Stomach (tissue), 8 donors: ENCODE measurements at regions not wholly inside any gene's neighbourhood (a gene's known extent, or its start where the extent isn't known, plus 50 kb on each side); places are given as distances from the start of the nearest gene placed in this dataset.
A peak's percentile ranks its signal among the peaks of the same experiment; 100 is the strongest.
"Not testable (repeated sequence)": the region's sequence is repeated elsewhere in the genome, so short reads cannot be mapped to it uniquely, and the experiment has no call there.

Experiments used
- DNase-seq, 2 donors: peaks; one replicate each; pipeline versions ENCODE4 v3.0.0 to v3.0.0-alpha.2; 2013 to 2019
- H3K27ac ChIP-seq, 5 donors: fragments of 200-600 bp in 4 of 5; sonication (generic) in 4 of 5; one replicate each; pipeline ENCODE4 v1.5.1; 2013 to 2019; ENCODE audit warnings: mild to moderate bottlenecking in 1 of 5, moderate library complexity in 1 of 5
- H3K27me3 ChIP-seq, 3 donors: fragments of 200-600 bp; sonication (generic); one replicate each; pipeline ENCODE4 v1.5.1; 2017 to 2019; ENCODE audit warnings: mixed run types in 1 of 3
- H3K36me3 ChIP-seq, 4 donors: fragments of 200-600 bp; sonication (generic); 1 replicate in 3 of 4; 2 replicates in 1 of 4; pipeline ENCODE4 v1.5.1; 2016 to 2019
- H3K4me1 ChIP-seq, 4 donors: fragments of 200-600 bp; sonication (generic); one replicate each; pipeline ENCODE4 v1.5.1; 2016 to 2019
- H3K4me3 ChIP-seq, 4 donors: fragments of 200-600 bp; sonication (generic) in 3 of 4; one replicate each; pipeline ENCODE4 v1.5.1; 2016 to 2019; ENCODE audit warnings: mild to moderate bottlenecking in 1 of 4
- H3K9me3 ChIP-seq, 4 donors: fragments of 200-600 bp; sonication (generic); one replicate each; pipeline ENCODE4 v1.5.1; 2016 to 2019
- CTCF ChIP-seq, 7 experiments: fragments of 450-650 bp in 4 of 7; fragments of 200-600 bp in 3 of 7; sonication (generic) in 3 of 7; IDR thresholded peaks; one replicate each; pipeline ENCODE4 v1.5.1; 2016 to 2019; ENCODE audit warnings: antibody characterized with exemption in 7 of 7, control low read depth in 2 of 7, mild to moderate bottlenecking in 1 of 7
- EP300 ChIP-seq: sonication (generic); formaldehyde crosslinking; IDR thresholded peaks from one replicate; pipeline ENCODE4 v1.6.1; 2017; ENCODE audit warnings: antibody characterized with exemption
- POLR2A ChIP-seq, 4 donors: fragments of 450-650 bp; IDR thresholded peaks; one replicate each; pipeline ENCODE4 v1.6.1; 2016; ENCODE audit warnings: antibody characterized with exemption in 4 of 4, control low read depth in 2 of 4, mild to moderate bottlenecking in 1 of 4, moderate library complexity in 1 of 4
- POLR2AphosphoS5 ChIP-seq, 3 donors: sonication (generic); formaldehyde crosslinking; IDR thresholded peaks; one replicate each; pipeline ENCODE4 v1.6.1; 2016; ENCODE audit warnings: antibody characterized with exemption in 3 of 3
- WGBS, 5 donors: extraction: QIAGEN DNeasy Blood & Tissue Kit in 3 of 5; methylation state at CpG; one replicate each; pipeline versions ENCODE4 v1.1.5 to v1.1.7; 2013 to 2018; 5-methylcytosine and 5-hydroxymethylcytosine counted together
- intact Hi-C: fragments of 100-400 bp; cut with DNase I; formaldehyde crosslinking; loops from one replicate; pipeline ENCODE4 v1.15.1; 2023; ENCODE audit warnings: low total_unique reads
- donor health status: healthy with polysubstance abuse.
- donor health status: Bipolar disorder and iron deficiency.
- donor health status: healthy.

- H3K4me1 ChIP-seq = no peaks in the 10 kb centered on the region
- H3K4me3 ChIP-seq = no peak overlapping the region
- no peak for TF ChIP-seq POLR2A (IDR thresholded peaks at IDR 0.05)
- TF ChIP-seq EP300 = no peak
- TF ChIP-seq POLR2AphosphoS5 (IDR thresholded peaks at IDR 0.05) = no peak
- TF ChIP-seq CTCF (IDR thresholded peaks at IDR 0.05) = no peak
Observed at GRCh38 chrX:914206-914605, 283.6 kb downstream of the SHOX start.

GRCh38 chrX:912677-913076, 282.1 kb downstream of the SHOX start:
- H3K36me3 ChIP-seq = no peaks in the 10 kb centered on the region
- no peak for TF ChIP-seq EP300
- no peak for TF ChIP-seq CTCF (IDR thresholded peaks at IDR 0.05)
- TF ChIP-seq POLR2A (IDR thresholded peaks at IDR 0.05) = no peak
- TF ChIP-seq POLR2AphosphoS5 (IDR thresholded peaks at IDR 0.05) = no peak
- H3K9me3 ChIP-seq = peaks cover 0 to 38% (median 5%) of the 10 kb centered on the region in 4 donors
- no peak overlapping the region for H3K4me3 ChIP-seq
- 47 to 74% (median 51%) methylated on average over 11 of the region's 11 CpGs for WGBS, 5 donors
- no peaks in the 10 kb centered on the region for H3K27me3 ChIP-seq
- intact Hi-C loops = no loop called here
- H3K4me1 ChIP-seq = no peaks in the 10 kb centered on the region
- no peak overlapping the region for H3K27ac ChIP-seq
- DNase-seq = peak in 1 of 2 donors; percentile 14

More at GRCh38 chrX:914206-914605, 283.6 kb downstream of the SHOX start:
- no peak overlapping the region for H3K27ac ChIP-seq
- no peak for DNase-seq
- intact Hi-C loops = no loop called here
- H3K36me3 ChIP-seq = no peaks in the 10 kb centered on the region
- H3K9me3 ChIP-seq = peaks cover 0 to 27% (median 3%) of the 10 kb centered on the region in 4 donors
- no peaks in the 10 kb centered on the region for H3K27me3 ChIP-seq

GRCh38 chrX:909068-909467, 278.5 kb downstream of the SHOX start:
- H3K27ac ChIP-seq, DNase-seq, H3K27me3 ChIP-seq, H3K36me3 ChIP-seq, H3K4me3 ChIP-seq, H3K4me1 ChIP-seq, intact Hi-C loops: not testable (repeated sequence)
- 46 to 65% (median 51%) methylated on average over 2 of the region's 2 CpGs for WGBS, 5 donors
- H3K9me3 ChIP-seq = peaks cover 0 to 64% (median 12%) of the 10 kb centered on the region in 4 donors

- intact Hi-C loops = no loop called here
- H3K36me3 ChIP-seq = no peaks in the 10 kb centered on the region
- DNase-seq = no peak
- no peak overlapping the region for H3K4me3 ChIP-seq
- H3K27me3 ChIP-seq = no peaks in the 10 kb centered on the region
- 63 to 94% (median 85%) methylated on average over 3 of the region's 3 CpGs for WGBS, 5 donors
- H3K27ac ChIP-seq = no peak overlapping the region
- no peak for TF ChIP-seq POLR2AphosphoS5 (IDR thresholded peaks at IDR 0.05)
- TF ChIP-seq EP300 = no peak
- TF ChIP-seq POLR2A (IDR thresholded peaks at IDR 0.05) = no peak
- TF ChIP-seq CTCF (IDR thresholded peaks at IDR 0.05) = no peak
- peaks cover 3 to 70% (median 14%) of the 10 kb centered on the region in 4 donors for H3K9me3 ChIP-seq
- H3K4me1 ChIP-seq = no peaks in the 10 kb centered on the region
Observed at GRCh38 chrX:906586-906985, 276.0 kb downstream of the SHOX start.

- DNase-seq = no peak
- H3K36me3 ChIP-seq = no peaks in the 10 kb centered on the region
- TF ChIP-seq EP300 (no peak), CTCF (IDR thresholded peaks at IDR 0.05) (no peak), POLR2AphosphoS5 (IDR thresholded peaks at IDR 0.05) (no peak), POLR2A (IDR thresholded peaks at IDR 0.05) (no peak)
- H3K27ac ChIP-seq = no peak overlapping the region
- intact Hi-C loops = no loop called here
- peaks cover 6 to 70% (median 20%) of the 10 kb centered on the region in 4 donors for H3K9me3 ChIP-seq
- no peaks in the 10 kb centered on the region for H3K27me3 ChIP-seq
- WGBS, 5 donors = 80 to 91% (median 85%) methylated on average over 19 of the region's 19 CpGs
- no peaks in the 10 kb centered on the region for H3K4me1 ChIP-seq
- H3K4me3 ChIP-seq = no peak overlapping the region
Observed at GRCh38 chrX:905848-906566, 275.4 kb downstream of the SHOX start.
